Vagina (tissue), 2 donors: ENCODE measurements at regions not wholly inside any gene's neighbourhood (a gene's known extent, or its start where the extent isn't known, plus 50 kb on each side); places are given as distances from the start of the nearest gene placed in this dataset.

Experiments
- DNase-seq, 2 donors: peaks; one replicate each; pipeline ENCODE4 v3.0.0-alpha.2; 2017; ENCODE audit errors: extremely low spot score in 2 of 2
- H3K27ac ChIP-seq: fragments of 200-600 bp; sonication (generic); one replicate; pipeline ENCODE4 v1.5.1; 2019
- H3K27me3 ChIP-seq: fragments of 200-600 bp; sonication (generic); one replicate; pipeline ENCODE4 v1.5.1; 2019
- H3K36me3 ChIP-seq, 2 donors: fragments of 200-600 bp; sonication (generic); one replicate each; pipeline ENCODE4 v1.5.1; 2017 to 2019
- H3K4me1 ChIP-seq: fragments of 200-600 bp; sonication (generic); one replicate; pipeline ENCODE4 v1.5.1; 2019
- H3K4me3 ChIP-seq, 2 donors: fragments of 200-600 bp; sonication (generic); 1 replicate in 1 of 2; 2 replicates in 1 of 2; pipeline ENCODE4 v1.5.1; 2016 to 2019
- H3K9me3 ChIP-seq: fragments of 200-600 bp; sonication (generic); one replicate; pipeline ENCODE4 v1.5.1; 2019
- POLR2A ChIP-seq, 2 donors: fragments of 450-650 bp; IDR thresholded peaks; one replicate each; pipeline ENCODE4 v1.6.1; 2017; ENCODE audit warnings: antibody characterized with exemption in 2 of 2, mild to moderate bottlenecking in 2 of 2, moderate library complexity in 2 of 2
- POLR2AphosphoS5 ChIP-seq, 2 donors: sonication (generic); formaldehyde crosslinking; IDR thresholded peaks; one replicate each; pipeline ENCODE4 v1.9.0; 2017; ENCODE audit warnings: antibody characterized with exemption in 2 of 2, mild to moderate bottlenecking in 2 of 2, low read depth in 1 of 2; ENCODE audit not compliant: insufficient read depth in 1 of 2
- intact Hi-C: fragments of 100-400 bp; cut with DNase I; formaldehyde crosslinking; loops from one replicate; pipeline ENCODE4 v1.15.1; 2023
- TF ChIP-seq, protein P1 (sequence below), 3 experiments: fragments of 450-650 bp in 2 of 3; fragments of 200-600 bp in 1 of 3; sonication (generic) in 1 of 3; IDR thresholded peaks; one replicate each; pipeline ENCODE4 v1.5.1; 2017 to 2019; ENCODE audit warnings: antibody characterized with exemption in 3 of 3, mild to moderate bottlenecking in 2 of 3, moderate library complexity in 2 of 3

DNA sequence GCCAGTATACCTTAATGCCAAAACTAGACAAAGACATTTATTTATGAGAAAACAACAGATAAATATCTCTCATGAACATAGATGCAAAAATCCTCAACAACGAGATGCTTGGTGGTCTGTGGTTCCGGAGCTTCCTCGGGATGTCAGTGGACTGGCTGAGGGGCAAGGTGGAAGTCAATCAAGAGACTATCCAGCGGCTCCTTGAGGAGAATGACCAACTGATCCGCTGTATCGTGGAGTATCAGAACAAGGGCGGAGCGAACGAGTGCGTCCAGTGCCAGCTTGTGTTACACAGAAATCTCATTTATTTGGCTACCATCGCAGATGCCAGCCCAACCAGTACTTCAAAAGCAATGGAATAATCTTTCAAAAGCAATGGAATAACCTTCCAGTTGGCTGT, 60.0 kb upstream of the PARD3 start:
- H3K4me1 ChIP-seq: no peaks in the 10 kb centered on the region
- H3K4me3 ChIP-seq: no peak overlapping the region
- H3K36me3 ChIP-seq: no peaks in the 10 kb centered on the region
- H3K27ac ChIP-seq: no peak overlapping the region
- H3K27me3 ChIP-seq: no peaks in the 10 kb centered on the region
- intact Hi-C loops: no loop called here
- no peaks in the 10 kb centered on the region for H3K9me3 ChIP-seq
- DNase-seq: no peak
- no peak for TF ChIP-seq POLR2AphosphoS5 (IDR thresholded peaks at IDR 0.05; ENCODE audit: insufficient read depth in 1 of 2, low read depth in 1 of 2)
- TF ChIP-seq, protein P1, sequence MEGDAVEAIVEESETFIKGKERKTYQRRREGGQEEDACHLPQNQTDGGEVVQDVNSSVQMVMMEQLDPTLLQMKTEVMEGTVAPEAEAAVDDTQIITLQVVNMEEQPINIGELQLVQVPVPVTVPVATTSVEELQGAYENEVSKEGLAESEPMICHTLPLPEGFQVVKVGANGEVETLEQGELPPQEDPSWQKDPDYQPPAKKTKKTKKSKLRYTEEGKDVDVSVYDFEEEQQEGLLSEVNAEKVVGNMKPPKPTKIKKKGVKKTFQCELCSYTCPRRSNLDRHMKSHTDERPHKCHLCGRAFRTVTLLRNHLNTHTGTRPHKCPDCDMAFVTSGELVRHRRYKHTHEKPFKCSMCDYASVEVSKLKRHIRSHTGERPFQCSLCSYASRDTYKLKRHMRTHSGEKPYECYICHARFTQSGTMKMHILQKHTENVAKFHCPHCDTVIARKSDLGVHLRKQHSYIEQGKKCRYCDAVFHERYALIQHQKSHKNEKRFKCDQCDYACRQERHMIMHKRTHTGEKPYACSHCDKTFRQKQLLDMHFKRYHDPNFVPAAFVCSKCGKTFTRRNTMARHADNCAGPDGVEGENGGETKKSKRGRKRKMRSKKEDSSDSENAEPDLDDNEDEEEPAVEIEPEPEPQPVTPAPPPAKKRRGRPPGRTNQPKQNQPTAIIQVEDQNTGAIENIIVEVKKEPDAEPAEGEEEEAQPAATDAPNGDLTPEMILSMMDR (IDR thresholded peaks at IDR 0.05): no peak

DNA sequence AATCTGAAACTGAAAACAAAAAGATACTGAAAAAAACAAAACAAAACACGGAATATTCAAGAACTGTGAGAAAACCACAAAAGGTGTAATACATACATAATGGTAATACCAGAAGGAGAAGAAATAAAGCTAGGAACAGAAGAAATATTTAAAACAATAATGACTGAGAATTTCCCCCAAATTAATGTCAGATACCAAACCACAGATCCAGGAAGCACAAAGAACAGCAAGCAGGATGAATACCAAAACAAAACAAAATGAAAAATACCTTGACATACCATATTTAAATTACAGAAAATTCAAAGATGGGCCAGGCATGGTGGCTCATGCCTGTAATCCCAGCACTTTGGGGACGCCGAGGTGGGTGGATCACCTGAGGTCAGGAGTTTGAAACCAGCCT, 57.7 kb upstream of the PARD3 start:
- no peaks in the 10 kb centered on the region for H3K36me3 ChIP-seq
- intact Hi-C loops: no loop called here

DNA sequence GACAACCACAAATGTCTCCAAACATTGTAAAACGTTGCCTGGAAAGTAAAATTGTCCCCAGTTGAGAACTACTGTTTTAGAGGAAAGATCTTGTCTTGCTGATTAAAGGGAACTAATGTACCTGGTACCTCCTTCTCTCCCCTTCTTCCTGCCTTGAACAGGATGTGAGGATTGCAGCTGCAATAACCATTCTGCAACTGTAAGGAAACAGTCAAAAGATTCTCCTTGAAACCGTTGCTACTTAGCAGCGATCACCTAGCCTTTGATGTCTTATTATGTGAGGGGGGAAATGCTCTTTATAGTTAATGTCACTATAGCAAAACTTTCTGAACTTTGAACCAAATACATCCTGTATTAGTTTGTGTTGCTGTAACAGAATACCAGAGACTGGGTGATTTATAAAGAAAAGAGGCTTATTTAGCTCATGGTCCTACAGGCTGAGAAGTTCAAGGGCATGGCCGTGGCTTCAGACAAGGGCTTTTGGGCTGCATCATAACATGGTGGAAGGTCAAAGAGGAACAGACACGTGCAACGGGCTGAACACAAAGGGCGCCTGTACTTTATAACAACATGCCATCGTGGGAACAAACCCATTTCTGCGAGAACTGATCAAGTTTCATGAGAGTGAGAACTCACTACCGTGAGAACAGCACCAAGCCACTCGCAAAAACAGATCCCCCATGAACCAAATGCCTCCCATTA, 54.2 kb upstream of the PARD3 start:
- H3K4me1 ChIP-seq: peaks cover 8% of the 10 kb centered on the region
- H3K4me3 ChIP-seq: no peak overlapping the region
- H3K36me3 ChIP-seq: no peaks in the 10 kb centered on the region
- no peak for DNase-seq
- TF ChIP-seq, protein P1 (IDR thresholded peaks at IDR 0.05): no peak
- no peak for TF ChIP-seq POLR2AphosphoS5 (IDR thresholded peaks at IDR 0.05; ENCODE audit: insufficient read depth in 1 of 2, low read depth in 1 of 2)
- TF ChIP-seq POLR2A (IDR thresholded peaks at IDR 0.05): no peak
- no peaks in the 10 kb centered on the region for H3K27me3 ChIP-seq
- no peaks in the 10 kb centered on the region for H3K9me3 ChIP-seq
- intact Hi-C loops: no loop called here
- H3K27ac ChIP-seq: no peak overlapping the region

More for the DNA sequence above, 57.7 kb upstream of the PARD3 start:
- Histone ChIP-seq H3K9me3 (no peaks in the 10 kb centered on the region), H3K4me1 (no peaks in the 10 kb centered on the region), H3K27me3 (no peaks in the 10 kb centered on the region), H3K27ac (no peak overlapping the region), H3K4me3 (no peak overlapping the region)
- no peak for TF ChIP-seq POLR2A (IDR thresholded peaks at IDR 0.05)
- TF ChIP-seq, protein P1 (IDR thresholded peaks at IDR 0.05): no peak
- no peak for TF ChIP-seq POLR2AphosphoS5 (IDR thresholded peaks at IDR 0.05; ENCODE audit: insufficient read depth in 1 of 2, low read depth in 1 of 2)
- DNase-seq: no peak

DNA sequence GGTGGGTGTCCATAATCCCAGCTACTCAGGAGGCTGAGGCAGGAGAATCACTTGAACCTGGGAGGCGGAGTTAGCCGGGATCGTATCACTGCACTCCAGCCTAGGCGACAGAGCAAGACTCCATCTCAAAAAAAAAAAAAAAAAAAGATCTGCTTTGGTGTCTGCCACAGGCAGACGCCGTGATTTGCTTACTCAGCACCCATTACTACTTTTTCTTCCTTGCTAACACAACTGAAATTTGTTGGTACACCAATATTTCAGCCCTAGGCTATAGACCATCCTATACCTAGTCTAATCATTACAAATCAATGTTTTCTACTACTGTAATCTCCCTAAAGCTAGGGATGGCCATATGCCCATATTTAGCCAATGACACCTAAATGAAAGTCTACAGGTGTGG, 53.5 kb upstream of the PARD3 start:
- intact Hi-C loops: no loop called here
- Histone ChIP-seq H3K4me1 (peaks cover 15% of the 10 kb centered on the region), H3K27ac (no peak overlapping the region), H3K36me3 (no peaks in the 10 kb centered on the region), H3K4me3 (no peak overlapping the region), H3K9me3 (no peaks in the 10 kb centered on the region), H3K27me3 (no peaks in the 10 kb centered on the region)
- TF ChIP-seq, protein P1 (IDR thresholded peaks at IDR 0.05): no peak
- TF ChIP-seq POLR2AphosphoS5 (IDR thresholded peaks at IDR 0.05; ENCODE audit: insufficient read depth in 1 of 2, low read depth in 1 of 2) (no peak), POLR2A (IDR thresholded peaks at IDR 0.05) (no peak)
- DNase-seq: no peak

DNA sequence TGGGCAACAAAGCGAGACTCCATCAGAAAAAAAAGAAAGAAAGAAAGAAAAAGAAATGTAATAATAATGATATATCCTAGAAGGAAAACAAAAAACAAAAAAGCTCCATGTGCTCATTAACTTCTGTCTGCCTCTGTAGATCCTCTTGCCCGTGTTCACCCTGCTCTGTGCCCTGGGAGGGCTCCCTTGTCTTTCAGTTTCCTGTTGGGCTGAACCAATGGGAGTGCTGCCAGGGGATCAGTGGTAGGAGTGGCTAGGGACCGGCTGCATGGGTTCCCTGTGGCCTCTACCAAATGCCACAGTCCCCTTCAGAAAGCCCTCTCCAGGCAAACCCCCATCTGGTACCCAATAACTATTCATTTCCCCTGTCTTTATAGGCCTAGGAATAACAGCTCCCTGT, 51.8 kb upstream of the PARD3 start:
- no peaks in the 10 kb centered on the region for H3K27me3 ChIP-seq
- intact Hi-C loops: no loop called here
- H3K27ac ChIP-seq: no peak overlapping the region

More for the DNA sequence above, 51.8 kb upstream of the PARD3 start:
- H3K9me3 ChIP-seq: no peaks in the 10 kb centered on the region
- TF ChIP-seq POLR2A (IDR thresholded peaks at IDR 0.05) (no peak), POLR2AphosphoS5 (IDR thresholded peaks at IDR 0.05; ENCODE audit: insufficient read depth in 1 of 2, low read depth in 1 of 2) (no peak)
- TF ChIP-seq, protein P1 (IDR thresholded peaks at IDR 0.05): no peak
- H3K4me1 ChIP-seq: peaks cover 33% of the 10 kb centered on the region
- no peaks in the 10 kb centered on the region for H3K36me3 ChIP-seq
- no peak overlapping the region for H3K4me3 ChIP-seq
- DNase-seq: no peak
